ENCODE measurements at regions not wholly inside any gene's neighbourhood (a gene's known extent, or its start where the extent isn't known, plus 50 kb on each side); places are given as distances from the start of the nearest gene placed in this dataset.
"Not testable (repeated sequence)": the region's sequence is repeated elsewhere in the genome, so short reads cannot be mapped to it uniquely, and the experiment has no call there.

GRCh38 chr3:166270429-166270828 is 433.2 kb upstream of the BCHE start:
- DNase-seq (ENCODE audit: low spot score) = no peak
- WGBS, 2 donors (ENCODE audit: extremely low coverage in 2 of 2, insufficient read length in 2 of 2, insufficient replicate concordance in 1 of 2) = no CpG with 5 or more reads among the region's 1 CpG

GRCh38 chr3:166265153-166265552 is 427.9 kb upstream of the BCHE start:
- Histone ChIP-seq H3K18ac (ENCODE audit: low read length) (no peak overlapping the region), H2BK15ac (ENCODE audit: low read length) (no peak overlapping the region), H3K9ac (ENCODE audit: low read depth, low read length, poor library complexity) (no peak overlapping the region), H4K8ac (ENCODE audit: low read depth, low read length) (no peak overlapping the region), H2BK120ac (ENCODE audit: low read depth, low read length) (no peak overlapping the region), H2AK5ac (ENCODE audit: low read depth, low read length) (no peak overlapping the region), H3K4ac (ENCODE audit: low read length) (no peak overlapping the region), H3K4me2 (ENCODE audit: insufficient read depth, low read length, poor library complexity, severe bottlenecking) (no peak overlapping the region), H2BK12ac (ENCODE audit: low read length) (no peak overlapping the region), H4K91ac (ENCODE audit: low read depth, low read length, poor library complexity) (no peak overlapping the region), H3K23ac (ENCODE audit: low read depth, low read length, poor library complexity) (no peak overlapping the region), H3K79me1 (ENCODE audit: low read depth, low read length) (no peaks in the 10 kb centered on the region), H3K4me1 (ENCODE audit: control insufficient read depth in 2 of 2, insufficient read depth in 1 of 2, low read depth in 1 of 2, low read length in 2 of 2) (no peaks in the 10 kb centered on the region), H2BK5ac (ENCODE audit: low read length) (no peak overlapping the region), H3K27ac (replicated peaks; ENCODE audit: low read length) (no peak overlapping the region), H2AFZ (ENCODE audit: low read length) (no peak overlapping the region), H3K27me3 (ENCODE audit: control insufficient read depth in 3 of 3, insufficient read depth in 3 of 3, low read depth in 1 of 3, low read length in 3 of 3) (no peaks in the 10 kb centered on the region), H3K9me3 (replicated peaks in 1 of 2; ENCODE audit: control insufficient read depth in 2 of 2, insufficient read depth in 1 of 2, low read depth in 1 of 2, low read length in 2 of 2) (no peaks in the 10 kb centered on the region), H3K4me3 (ENCODE audit: low read length in 2 of 2) (no peak overlapping the region), H3K14ac (ENCODE audit: low read length) (no peak overlapping the region), H3K36me3 (replicated peaks in 1 of 2; ENCODE audit: control insufficient read depth in 2 of 2, insufficient read depth in 2 of 2, low read length in 2 of 2) (no peaks in the 10 kb centered on the region)
- DNase-seq (ENCODE audit: low spot score) = no peak
- WGBS, 2 donors (ENCODE audit: extremely low coverage in 2 of 2, insufficient read length in 2 of 2, insufficient replicate concordance in 1 of 2) = no CpG with 5 or more reads among the region's 4 CpGs

More at GRCh38 chr3:166270429-166270828, 433.2 kb upstream of the BCHE start:
- H3K18ac ChIP-seq (ENCODE audit: low read length) = no peak overlapping the region
- no peak overlapping the region for H3K23ac ChIP-seq (ENCODE audit: low read depth, low read length, poor library complexity)
- H2AFZ ChIP-seq (ENCODE audit: low read length) = no peak overlapping the region
- no peak overlapping the region for H2BK15ac ChIP-seq (ENCODE audit: low read length)
- H2BK5ac ChIP-seq (ENCODE audit: low read length) = no peak overlapping the region
- no peaks in the 10 kb centered on the region for H3K27me3 ChIP-seq (ENCODE audit: control insufficient read depth in 3 of 3, insufficient read depth in 3 of 3, low read depth in 1 of 3, low read length in 3 of 3)
- H3K14ac ChIP-seq (ENCODE audit: low read length) = no peak overlapping the region
- H3K9me3 ChIP-seq (replicated peaks in 1 of 2; ENCODE audit: control insufficient read depth in 2 of 2, insufficient read depth in 1 of 2, low read depth in 1 of 2, low read length in 2 of 2) = no peaks in the 10 kb centered on the region
- no peak overlapping the region for H3K4ac ChIP-seq (ENCODE audit: low read length)
- no peak overlapping the region for H2AK5ac ChIP-seq (ENCODE audit: low read depth, low read length)
- H4K91ac ChIP-seq (ENCODE audit: low read depth, low read length, poor library complexity) = no peak overlapping the region
- H3K36me3 ChIP-seq (replicated peaks in 1 of 2; ENCODE audit: control insufficient read depth in 2 of 2, insufficient read depth in 2 of 2, low read length in 2 of 2) = no peaks in the 10 kb centered on the region
- no peak overlapping the region for H3K27ac ChIP-seq (replicated peaks; ENCODE audit: low read length)
- H3K9ac ChIP-seq (ENCODE audit: low read depth, low read length, poor library complexity) = no peak overlapping the region
- no peak overlapping the region for H4K8ac ChIP-seq (ENCODE audit: low read depth, low read length)
- H2BK12ac ChIP-seq (ENCODE audit: low read length) = no peak overlapping the region
- H3K4me2 ChIP-seq (ENCODE audit: insufficient read depth, low read length, poor library complexity, severe bottlenecking) = no peak overlapping the region
- no peak overlapping the region for H2BK120ac ChIP-seq (ENCODE audit: low read depth, low read length)
- no peaks in the 10 kb centered on the region for H3K79me1 ChIP-seq (ENCODE audit: low read depth, low read length)
- H3K4me1 ChIP-seq (ENCODE audit: control insufficient read depth in 2 of 2, insufficient read depth in 1 of 2, low read depth in 1 of 2, low read length in 2 of 2) = no peaks in the 10 kb centered on the region
- H3K4me3 ChIP-seq (ENCODE audit: low read length in 2 of 2) = no peak overlapping the region

- no peak overlapping the region for H4K91ac ChIP-seq (ENCODE audit: low read depth, low read length, poor library complexity)
- no peaks in the 10 kb centered on the region for H3K36me3 ChIP-seq (replicated peaks in 1 of 2; ENCODE audit: control insufficient read depth in 2 of 2, insufficient read depth in 2 of 2, low read length in 2 of 2)
- no peak overlapping the region for H3K27ac ChIP-seq (replicated peaks; ENCODE audit: low read length)
- no peaks in the 10 kb centered on the region for H3K27me3 ChIP-seq (ENCODE audit: control insufficient read depth in 3 of 3, insufficient read depth in 3 of 3, low read depth in 1 of 3, low read length in 3 of 3)
- no peak overlapping the region for H3K4me2 ChIP-seq (ENCODE audit: insufficient read depth, low read length, poor library complexity, severe bottlenecking)
- H3K23ac ChIP-seq (ENCODE audit: low read depth, low read length, poor library complexity) = no peak overlapping the region
- H3K4me1 ChIP-seq (ENCODE audit: control insufficient read depth in 2 of 2, insufficient read depth in 1 of 2, low read depth in 1 of 2, low read length in 2 of 2) = no peaks in the 10 kb centered on the region
- DNase-seq (ENCODE audit: low spot score) = no peak
- H3K18ac ChIP-seq (ENCODE audit: low read length) = no peak overlapping the region
- H2BK12ac ChIP-seq (ENCODE audit: low read length) = no peak overlapping the region
- H3K79me1 ChIP-seq (ENCODE audit: low read depth, low read length) = no peaks in the 10 kb centered on the region
- H3K4ac ChIP-seq (ENCODE audit: low read length) = no peak overlapping the region
- H3K4me3 ChIP-seq (ENCODE audit: low read length in 2 of 2) = no peak overlapping the region
- H2BK15ac ChIP-seq (ENCODE audit: low read length) = no peak overlapping the region
- peak overlapping the region; percentile 47 for H2AFZ ChIP-seq (ENCODE audit: low read length)
- no peak overlapping the region for H2BK120ac ChIP-seq (ENCODE audit: low read depth, low read length)
- no peak overlapping the region for H4K8ac ChIP-seq (ENCODE audit: low read depth, low read length)
- no peak overlapping the region for H2AK5ac ChIP-seq (ENCODE audit: low read depth, low read length)
- no peak overlapping the region for H3K9ac ChIP-seq (ENCODE audit: low read depth, low read length, poor library complexity)
- H2BK5ac ChIP-seq (ENCODE audit: low read length) = no peak overlapping the region
- WGBS, 2 donors (ENCODE audit: extremely low coverage in 2 of 2, insufficient read length in 2 of 2, insufficient replicate concordance in 1 of 2) = no CpG with 5 or more reads among the region's 2 CpGs
- no peaks in the 10 kb centered on the region for H3K9me3 ChIP-seq (replicated peaks in 1 of 2; ENCODE audit: control insufficient read depth in 2 of 2, insufficient read depth in 1 of 2, low read depth in 1 of 2, low read length in 2 of 2)
- H3K14ac ChIP-seq (ENCODE audit: low read length) = no peak overlapping the region
These were observed 426.2 kb upstream of the BCHE start for GRCh38 chr3:166263460-166263859.

- H2BK120ac ChIP-seq (ENCODE audit: low read depth, low read length); H3K79me1 ChIP-seq (ENCODE audit: low read depth, low read length); H3K4me3 ChIP-seq (ENCODE audit: low read length in 2 of 2); H2BK15ac ChIP-seq (ENCODE audit: low read length); H2BK12ac ChIP-seq (ENCODE audit: low read length); H3K4me1 ChIP-seq (ENCODE audit: control insufficient read depth in 2 of 2, insufficient read depth in 1 of 2, low read depth in 1 of 2, low read length in 2 of 2); H2BK5ac ChIP-seq (ENCODE audit: low read length); H3K4ac ChIP-seq (ENCODE audit: low read length); H3K14ac ChIP-seq (ENCODE audit: low read length); DNase-seq (ENCODE audit: low spot score); H2AFZ ChIP-seq (ENCODE audit: low read length); H2AK5ac ChIP-seq (ENCODE audit: low read depth, low read length); H4K8ac ChIP-seq (ENCODE audit: low read depth, low read length); H3K18ac ChIP-seq (ENCODE audit: low read length); H3K23ac ChIP-seq (ENCODE audit: low read depth, low read length, poor library complexity); H3K9ac ChIP-seq (ENCODE audit: low read depth, low read length, poor library complexity); H3K27ac ChIP-seq (replicated peaks; ENCODE audit: low read length); H3K36me3 ChIP-seq (replicated peaks in 1 of 2; ENCODE audit: control insufficient read depth in 2 of 2, insufficient read depth in 2 of 2, low read length in 2 of 2); H3K9me3 ChIP-seq (replicated peaks in 1 of 2; ENCODE audit: control insufficient read depth in 2 of 2, insufficient read depth in 1 of 2, low read depth in 1 of 2, low read length in 2 of 2); H3K27me3 ChIP-seq (ENCODE audit: control insufficient read depth in 3 of 3, insufficient read depth in 3 of 3, low read depth in 1 of 3, low read length in 3 of 3); H4K91ac ChIP-seq (ENCODE audit: low read depth, low read length, poor library complexity); H3K4me2 ChIP-seq (ENCODE audit: insufficient read depth, low read length, poor library complexity, severe bottlenecking): not testable (repeated sequence)
- no CpG with 5 or more reads among the region's 41 CpGs for WGBS, 2 donors (ENCODE audit: extremely low coverage in 2 of 2, insufficient read length in 2 of 2, insufficient replicate concordance in 1 of 2)
These were observed 421.1 kb upstream of the BCHE start for GRCh38 chr3:166258293-166258850.
